Activated CD4-positive, alpha-beta T cell treated with anti-CD3 and anti-CD28 coated beads, Interleukin-2, Interleukin-4, amounts not matched to agents 100 ng/mL and 50 ng/mL, durations not matched to agents 16 hours and 8 hours (primary cell): ENCODE measurements at regions not wholly inside any gene's neighbourhood (a gene's known extent, or its start where the extent isn't known, plus 50 kb on each side); places are given as distances from the start of the nearest gene placed in this dataset.

ENCODE experiments used
- DNase-seq: peaks from one replicate; pipeline ENCODE4 v3.0.0-alpha.2; 2020; ENCODE audit warnings: low spot score

GRCh38 chr10:129275886-129276285, 191.2 kb upstream of the MGMT start:
- DNase-seq = no peak

DNA sequence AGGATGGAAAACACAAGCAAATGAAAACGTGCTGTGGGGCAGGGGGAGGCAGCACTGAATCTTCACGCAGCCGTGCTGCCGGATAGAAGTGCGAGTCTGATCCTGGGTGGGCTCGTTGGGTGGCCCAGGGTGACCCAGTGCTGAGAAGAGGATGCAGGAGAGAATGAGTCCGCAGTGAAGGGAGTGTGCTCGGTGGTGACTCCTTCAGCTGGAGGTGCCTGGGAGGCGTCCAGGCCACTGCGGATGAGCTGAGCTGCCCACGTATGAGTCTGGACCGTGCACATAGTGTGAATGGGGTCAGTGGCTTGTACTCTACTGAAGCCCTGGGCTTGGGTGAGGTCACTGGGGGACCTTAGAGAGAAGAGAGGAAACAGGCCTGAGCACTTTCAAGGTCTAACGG, 190.0 kb upstream of the MGMT start:
- no peak for DNase-seq

- no peak for DNase-seq
Observed at GRCh38 chr10:129277841-129278240, 189.2 kb upstream of the MGMT start.

- no peak for DNase-seq
Observed at GRCh38 chr10:129278686-129279085, 188.4 kb upstream of the MGMT start.

DNA sequence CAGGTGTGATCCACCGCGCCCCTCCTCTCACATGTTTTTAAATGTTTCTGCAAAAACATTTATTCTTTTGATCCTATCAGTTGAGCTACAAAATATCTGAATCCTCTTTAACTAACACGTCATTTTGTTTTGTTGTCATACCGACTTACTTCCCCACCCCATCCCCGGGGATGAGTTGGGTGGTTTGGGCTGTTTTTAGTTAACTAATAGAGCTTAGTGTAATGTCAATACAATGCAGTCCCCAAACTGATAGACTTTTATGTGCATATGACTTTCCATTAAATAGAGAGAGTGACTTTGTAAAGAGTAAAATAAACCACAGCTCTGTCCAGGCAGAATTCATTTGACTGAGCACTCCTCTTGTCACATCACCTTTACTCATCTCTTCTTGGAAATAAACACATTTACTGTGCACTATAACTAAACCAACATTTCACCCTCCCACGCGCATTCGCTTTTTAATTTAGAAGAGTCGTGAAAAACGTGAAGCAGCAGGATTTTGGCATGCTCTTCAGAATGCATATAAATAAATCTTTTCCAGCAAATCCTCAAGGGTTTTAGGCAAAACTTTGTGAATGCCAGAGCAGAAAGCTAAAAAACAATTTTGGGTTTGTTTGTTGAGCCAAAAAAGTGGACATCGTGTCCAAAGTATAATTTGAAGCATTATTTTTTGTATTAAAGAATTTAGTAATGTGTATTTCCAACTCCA, 187.4 kb upstream of the MGMT start:
- DNase-seq = no peak

DNA sequence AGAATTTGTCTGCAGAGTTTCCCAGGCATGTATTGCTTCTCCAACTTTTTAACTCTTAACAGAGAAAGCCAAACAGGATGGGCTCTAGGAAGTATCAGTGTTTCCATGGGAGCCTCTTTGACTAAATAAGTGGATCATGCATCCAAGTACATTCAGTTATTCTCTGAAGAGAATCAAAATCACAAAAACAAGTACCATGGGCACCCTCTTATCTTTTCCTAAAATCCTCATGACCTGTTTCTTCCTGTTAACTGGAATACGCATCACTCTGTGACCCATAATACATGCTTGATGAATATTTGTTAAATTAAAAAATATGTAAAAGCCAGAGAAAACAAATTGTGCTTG, 186.9 kb upstream of the MGMT start:
- no peak for DNase-seq

GRCh38 chr10:129280908-129281586, 186.0 kb upstream of the MGMT start:
- no peak for DNase-seq

- no peak for DNase-seq
Observed at GRCh38 chr10:129285459-129285858, 181.6 kb upstream of the MGMT start.

DNA sequence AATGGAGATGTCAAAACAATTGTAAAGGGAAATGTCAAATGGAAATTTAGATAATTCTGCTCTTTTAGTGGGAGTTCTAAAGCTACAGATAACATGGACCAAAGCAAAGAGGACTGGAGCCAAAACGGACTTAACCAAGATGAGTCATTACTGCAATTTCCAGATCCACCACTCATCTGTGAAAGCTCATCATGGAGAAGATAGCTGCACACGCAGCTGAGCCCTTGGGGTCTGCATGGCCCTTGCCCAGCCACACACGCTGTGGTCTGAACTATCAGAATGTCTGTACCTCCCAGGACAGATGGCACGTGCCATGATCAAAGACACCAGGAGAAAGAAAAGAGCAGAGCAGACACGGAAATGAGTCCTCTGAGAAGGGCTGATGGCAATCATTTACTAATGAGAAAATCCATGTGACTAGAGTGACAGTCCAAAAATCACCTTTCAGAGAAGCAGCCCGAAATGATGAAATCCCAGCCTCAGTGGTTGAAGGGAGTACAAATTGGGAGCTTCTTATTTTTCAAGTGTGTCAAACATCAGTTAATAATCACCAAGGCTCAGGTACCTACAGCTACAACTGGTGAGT, 177.9 kb upstream of the MGMT start:
- DNase-seq = no peak

- DNase-seq = no peak
Observed at GRCh38 chr10:129293991-129294700, 172.9 kb upstream of the MGMT start.

GRCh38 chr10:129294944-129295343, 172.1 kb upstream of the MGMT start:
- no peak for DNase-seq

GRCh38 chr10:129305046-129305445, 162.0 kb upstream of the MGMT start:
- no peak for DNase-seq

DNA sequence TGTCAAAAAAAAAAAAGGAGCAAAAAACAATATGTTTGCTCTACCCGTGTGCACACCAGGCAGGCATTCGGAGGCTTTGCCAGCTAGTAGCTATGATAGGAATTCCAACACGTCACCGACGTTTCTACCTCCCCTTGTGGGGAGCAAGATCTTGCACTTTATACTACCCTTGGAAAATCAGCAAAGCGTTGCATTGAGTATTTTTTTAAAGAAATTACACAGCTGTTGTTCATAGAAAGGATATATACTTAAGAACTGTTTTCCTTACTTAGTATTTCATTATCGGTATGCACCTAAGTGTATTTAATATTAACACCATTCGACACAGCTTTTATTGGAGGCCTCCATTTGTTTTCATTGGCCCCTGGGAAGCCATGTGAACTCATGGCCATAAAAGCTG, 159.9 kb upstream of the MGMT start:
- no peak for DNase-seq

GRCh38 chr10:129308953-129309564, 158.0 kb upstream of the MGMT start:
- no peak for DNase-seq

- no peak for DNase-seq
Observed at GRCh38 chr10:129309565-129309964, 157.5 kb upstream of the MGMT start.

- no peak for DNase-seq
Observed at GRCh38 chr10:129310881-129311280, 156.2 kb upstream of the MGMT start.

DNA sequence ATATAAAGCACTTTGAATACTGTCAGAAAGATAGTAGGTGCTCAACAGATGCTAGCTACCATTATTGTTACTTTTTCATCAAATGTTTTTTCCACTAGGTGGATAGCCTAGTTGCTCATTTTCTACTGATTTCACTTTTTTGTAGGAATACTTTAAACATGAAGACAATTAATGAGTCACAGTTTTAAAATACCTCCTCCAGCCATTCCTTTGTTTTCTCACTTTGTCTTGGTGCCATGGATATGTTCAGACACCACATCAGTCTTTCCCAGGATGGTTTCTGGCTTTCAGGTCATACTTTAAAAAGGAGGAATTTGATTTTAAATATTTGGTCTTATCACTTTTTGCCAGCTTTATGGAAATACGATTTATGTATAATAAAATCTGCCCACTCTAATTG, 147.1 kb upstream of the MGMT start:
- DNase-seq = no peak

DNA sequence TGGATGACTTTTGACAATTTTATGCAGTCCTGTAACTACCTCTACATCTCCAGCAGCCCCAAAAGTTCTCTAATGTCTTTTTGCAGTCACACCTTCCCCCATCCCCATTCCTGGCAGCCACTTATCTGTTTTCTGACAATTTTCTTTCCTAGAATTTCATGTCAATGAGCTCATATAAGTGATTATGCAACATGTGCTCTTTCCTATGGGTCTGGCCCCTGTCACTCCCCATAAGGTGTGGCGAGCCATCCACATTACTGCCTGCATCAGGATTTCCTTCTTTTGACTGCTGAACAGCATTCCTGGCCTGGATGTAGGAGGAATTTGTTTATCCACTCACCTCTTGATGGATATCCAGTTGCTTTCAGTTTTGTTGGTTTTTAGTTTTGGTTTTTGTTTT, 146.7 kb upstream of the MGMT start:
- no peak for DNase-seq

DNA sequence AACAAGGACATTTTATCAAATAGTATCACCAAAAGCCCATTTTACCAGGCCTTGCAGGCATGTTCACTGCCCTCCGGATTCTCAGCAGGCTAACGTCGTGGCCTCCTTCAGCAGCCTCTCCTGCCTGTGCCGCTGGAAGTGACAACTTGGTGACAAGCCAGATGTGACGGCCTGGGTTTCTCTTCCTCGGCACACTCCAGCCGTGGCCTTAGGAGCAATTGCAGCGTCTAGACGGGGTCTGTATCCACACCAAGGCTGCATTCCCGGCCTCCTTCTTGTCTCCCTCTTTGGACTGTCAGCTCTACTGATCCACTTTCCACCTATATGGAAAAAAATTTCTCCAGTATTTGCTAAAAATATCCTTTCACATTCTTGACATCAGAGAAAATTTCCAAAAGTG, 145.3 kb upstream of the MGMT start:
- DNase-seq = no peak

DNA sequence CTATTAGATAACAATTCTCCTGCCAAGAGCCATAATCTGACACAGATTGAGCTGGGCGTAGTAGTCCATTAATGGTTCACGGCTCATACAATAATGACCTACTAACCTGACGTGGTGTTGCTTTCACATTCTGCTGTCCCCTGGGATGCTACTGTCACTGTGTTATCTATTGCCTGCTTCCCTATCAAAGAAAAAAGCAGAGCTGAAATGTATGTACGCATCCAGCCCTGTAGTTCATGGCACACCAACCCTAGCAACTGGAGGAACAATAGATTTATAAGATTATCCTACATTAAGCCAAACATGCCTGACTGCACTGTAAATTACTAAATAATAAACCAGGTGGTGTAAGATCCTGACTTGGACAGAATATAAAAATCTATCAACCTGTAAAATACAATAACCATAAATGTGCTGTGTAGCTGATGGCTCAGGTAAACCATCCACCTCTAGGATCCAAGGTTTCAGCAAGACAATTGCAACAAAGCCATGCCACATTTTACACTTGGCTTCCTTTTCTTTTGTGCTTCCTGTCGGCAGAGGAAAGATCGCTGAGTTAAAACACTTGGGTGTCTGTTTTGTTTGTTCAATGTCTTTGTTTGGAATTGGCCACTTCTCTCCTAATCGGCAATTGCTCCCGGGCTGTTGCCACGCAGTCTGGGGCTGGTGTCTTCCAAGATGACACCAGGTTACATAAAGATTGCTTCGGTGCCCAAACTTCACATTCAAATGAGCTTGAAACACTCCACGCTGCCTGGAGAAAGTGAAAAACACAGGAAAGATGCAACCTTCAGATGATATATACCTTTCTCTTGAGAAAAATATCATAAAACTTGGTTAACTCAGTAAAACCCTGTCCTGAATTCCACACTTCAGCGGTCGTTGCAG, 143.9 kb upstream of the MGMT start:
- DNase-seq = no peak

DNA sequence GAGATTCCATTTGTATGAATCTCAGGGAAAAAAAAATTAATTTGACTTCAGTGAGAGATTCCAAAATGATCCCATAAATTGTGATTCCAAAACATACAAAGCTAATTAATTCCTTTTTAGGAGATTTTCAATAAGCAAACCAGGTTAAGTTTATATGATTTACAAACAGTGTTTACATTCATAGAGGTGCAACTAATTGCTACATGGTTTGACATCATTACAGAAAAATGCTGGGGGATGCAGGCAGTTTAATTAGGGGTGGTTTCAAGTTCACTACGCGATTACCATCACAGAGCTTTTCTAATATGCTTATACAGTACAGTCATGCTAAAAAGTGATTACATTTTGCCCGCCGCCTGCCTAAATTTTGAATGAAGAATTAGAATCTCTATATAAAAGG, 143.2 kb upstream of the MGMT start:
- DNase-seq = no peak

DNA sequence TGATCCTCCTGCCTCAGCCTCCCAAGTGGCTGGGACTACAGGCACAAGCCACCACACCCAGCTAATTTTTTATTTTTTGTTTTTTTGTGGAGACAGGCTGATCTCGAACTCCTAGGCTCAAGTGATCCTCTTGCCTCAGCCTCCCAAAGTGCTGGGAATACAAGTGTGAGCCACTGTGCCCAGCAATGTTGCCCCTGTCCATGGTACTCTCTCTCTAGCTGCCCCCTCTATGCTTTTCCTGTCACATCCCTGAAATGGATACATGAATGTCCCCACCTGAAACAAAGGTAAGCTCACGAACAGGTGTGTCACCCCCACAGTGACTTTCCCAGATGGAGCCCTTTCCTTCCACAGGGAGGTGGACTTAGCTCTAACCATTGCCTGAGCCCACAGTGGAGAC, 141.1 kb upstream of the MGMT start:
- DNase-seq = no peak
